ENCODE measurements at regions not wholly inside any gene's neighbourhood (a gene's known extent, or its start where the extent isn't known, plus 50 kb on each side); places are given as distances from the start of the nearest gene placed in this dataset.
"Not testable (repeated sequence)": the region's sequence is repeated elsewhere in the genome, so short reads cannot be mapped to it uniquely, and the experiment has no call there.

DNA sequence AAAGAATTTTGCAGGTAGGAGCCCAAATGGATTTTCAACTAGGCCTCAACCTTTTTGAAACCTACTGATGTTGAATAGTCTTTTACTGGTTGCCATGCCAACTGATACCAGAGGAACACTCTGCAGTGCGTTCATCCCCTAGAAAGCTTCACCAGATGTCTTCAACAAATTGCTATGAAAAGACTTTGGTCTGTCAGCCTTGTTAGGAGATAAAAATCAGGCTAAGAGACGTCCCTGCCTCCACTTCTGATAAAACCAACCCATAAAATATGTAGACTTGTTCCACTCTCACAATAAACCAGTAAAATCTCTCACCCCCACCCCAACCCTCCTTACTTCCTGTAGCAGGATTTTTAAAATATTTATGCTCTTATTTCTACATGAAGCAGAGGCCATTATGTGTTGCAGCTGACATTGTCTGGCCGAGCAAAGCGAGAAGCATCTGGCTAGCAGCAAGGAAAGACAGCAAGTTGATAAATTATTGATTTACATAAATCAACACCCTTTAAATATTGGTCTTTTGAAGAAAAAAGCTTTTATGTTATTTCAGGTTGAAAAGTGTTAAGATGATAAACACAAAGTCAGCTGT lies 428.7 kb downstream of the ISL1 start (continued):
- TF ChIP-seq, protein P1, sequence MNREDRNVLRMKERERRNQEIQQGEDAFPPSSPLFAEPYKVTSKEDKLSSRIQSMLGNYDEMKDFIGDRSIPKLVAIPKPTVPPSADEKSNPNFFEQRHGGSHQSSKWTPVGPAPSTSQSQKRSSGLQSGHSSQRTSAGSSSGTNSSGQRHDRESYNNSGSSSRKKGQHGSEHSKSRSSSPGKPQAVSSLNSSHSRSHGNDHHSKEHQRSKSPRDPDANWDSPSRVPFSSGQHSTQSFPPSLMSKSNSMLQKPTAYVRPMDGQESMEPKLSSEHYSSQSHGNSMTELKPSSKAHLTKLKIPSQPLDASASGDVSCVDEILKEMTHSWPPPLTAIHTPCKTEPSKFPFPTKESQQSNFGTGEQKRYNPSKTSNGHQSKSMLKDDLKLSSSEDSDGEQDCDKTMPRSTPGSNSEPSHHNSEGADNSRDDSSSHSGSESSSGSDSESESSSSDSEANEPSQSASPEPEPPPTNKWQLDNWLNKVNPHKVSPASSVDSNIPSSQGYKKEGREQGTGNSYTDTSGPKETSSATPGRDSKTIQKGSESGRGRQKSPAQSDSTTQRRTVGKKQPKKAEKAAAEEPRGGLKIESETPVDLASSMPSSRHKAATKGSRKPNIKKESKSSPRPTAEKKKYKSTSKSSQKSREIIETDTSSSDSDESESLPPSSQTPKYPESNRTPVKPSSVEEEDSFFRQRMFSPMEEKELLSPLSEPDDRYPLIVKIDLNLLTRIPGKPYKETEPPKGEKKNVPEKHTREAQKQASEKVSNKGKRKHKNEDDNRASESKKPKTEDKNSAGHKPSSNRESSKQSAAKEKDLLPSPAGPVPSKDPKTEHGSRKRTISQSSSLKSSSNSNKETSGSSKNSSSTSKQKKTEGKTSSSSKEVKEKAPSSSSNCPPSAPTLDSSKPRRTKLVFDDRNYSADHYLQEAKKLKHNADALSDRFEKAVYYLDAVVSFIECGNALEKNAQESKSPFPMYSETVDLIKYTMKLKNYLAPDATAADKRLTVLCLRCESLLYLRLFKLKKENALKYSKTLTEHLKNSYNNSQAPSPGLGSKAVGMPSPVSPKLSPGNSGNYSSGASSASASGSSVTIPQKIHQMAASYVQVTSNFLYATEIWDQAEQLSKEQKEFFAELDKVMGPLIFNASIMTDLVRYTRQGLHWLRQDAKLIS (CRISPR knock-in tag; IDR thresholded peaks at IDR 0.05; ENCODE audit: borderline replicate concordance): no peak
- no peak for TF ChIP-seq FOXP4 (CRISPR knock-in tag; IDR thresholded peaks at IDR 0.05)

- H3K9me3 Mint-ChIP-seq; H3K27ac Mint-ChIP-seq; H3K4me3 Mint-ChIP-seq; ATAC-seq; H3K27me3 Mint-ChIP-seq (ENCODE audit: low read depth); POLR2A ChIA-PET; DNase-seq (ENCODE audit: low spot score); H3K36me3 Mint-ChIP-seq: not testable (repeated sequence)
- CTCF ChIA-PET: interaction anchor here (0.6 kb wide), 1 partner anchor 140 kb away, joined by 3 read pairs; no protein-coding TSS in a partner anchor
- peaks cover 14% of the 10 kb centered on the region for H3K4me1 Mint-ChIP-seq
Measured at GRCh38 chr5:51814817-51815216, 431.6 kb downstream of the ISL1 start.

DNA sequence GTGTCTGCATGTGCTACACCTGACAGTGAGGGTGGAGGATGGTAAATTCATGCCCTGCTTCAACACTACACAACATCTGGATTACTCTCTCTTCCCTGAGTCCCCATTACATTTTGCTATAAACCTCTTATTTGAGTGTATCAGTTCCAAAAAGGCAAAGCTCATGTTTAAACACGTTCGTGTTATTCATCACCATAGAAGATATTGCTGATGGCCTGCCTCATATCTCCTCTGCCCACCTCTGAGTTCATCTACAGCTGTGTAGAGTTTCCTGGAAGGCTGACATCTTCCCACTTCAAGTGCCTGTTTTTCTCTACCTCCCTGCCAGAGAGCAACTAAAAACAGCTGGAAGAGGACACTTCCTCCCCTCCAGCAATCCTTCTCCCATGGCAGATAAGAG lies 433.2 kb downstream of the ISL1 start:
- DNase-seq (ENCODE audit: low spot score) (no peak), ATAC-seq (no peak)
- H3K9me3 Mint-ChIP-seq: peaks cover 4% of the 10 kb centered on the region; the same call in 1 of the 2 replicates
- no peak overlapping the region for H3K27ac Mint-ChIP-seq
- CTCF ChIA-PET: no interaction called here
- TF ChIP-seq, protein P2, sequence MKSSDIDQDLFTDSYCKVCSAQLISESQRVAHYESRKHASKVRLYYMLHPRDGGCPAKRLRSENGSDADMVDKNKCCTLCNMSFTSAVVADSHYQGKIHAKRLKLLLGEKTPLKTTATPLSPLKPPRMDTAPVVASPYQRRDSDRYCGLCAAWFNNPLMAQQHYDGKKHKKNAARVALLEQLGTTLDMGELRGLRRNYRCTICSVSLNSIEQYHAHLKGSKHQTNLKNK (CRISPR knock-in tag; IDR thresholded peaks at IDR 0.05): no peak
- POLR2A ChIA-PET: no interaction called here
- H3K4me1 Mint-ChIP-seq: peaks cover 14% of the 10 kb centered on the region
- H3K36me3 Mint-ChIP-seq: no peaks in the 10 kb centered on the region; the same call in 1 of the 2 replicates
- H3K27me3 Mint-ChIP-seq (ENCODE audit: low read depth): no peaks in the 10 kb centered on the region
- H3K4me3 Mint-ChIP-seq: no peak overlapping the region

DNA sequence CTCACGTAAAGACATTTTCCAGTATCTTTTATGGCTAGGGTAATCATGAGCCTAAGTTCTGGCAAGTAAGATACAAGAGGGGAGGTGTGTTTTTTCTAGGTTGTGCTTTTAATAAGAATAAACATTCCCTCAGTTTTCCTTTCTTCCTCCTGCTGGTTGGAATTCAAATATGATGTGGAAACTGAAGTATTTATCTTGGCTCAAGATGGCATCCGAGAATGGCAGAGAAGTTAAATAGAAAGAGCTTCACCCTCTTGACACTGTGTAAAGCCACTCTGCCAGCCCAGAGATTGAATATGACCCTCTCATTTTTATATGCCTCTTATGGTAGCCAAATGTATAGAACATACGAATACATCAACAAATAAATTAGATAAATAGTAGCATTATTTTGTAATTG lies 438.4 kb downstream of the ISL1 start:
- CTCF ChIA-PET: no interaction called here
- H3K4me3 Mint-ChIP-seq: no peak overlapping the region
- ATAC-seq (no peak), DNase-seq (ENCODE audit: low spot score) (no peak)
- TF ChIP-seq OVOL2 (CRISPR knock-in tag; IDR thresholded peaks at IDR 0.05; ENCODE audit: borderline replicate concordance): no peak
- TF ChIP-seq CREB1 (CRISPR knock-in tag; IDR thresholded peaks at IDR 0.05): no peak
- TF ChIP-seq, protein P3, sequence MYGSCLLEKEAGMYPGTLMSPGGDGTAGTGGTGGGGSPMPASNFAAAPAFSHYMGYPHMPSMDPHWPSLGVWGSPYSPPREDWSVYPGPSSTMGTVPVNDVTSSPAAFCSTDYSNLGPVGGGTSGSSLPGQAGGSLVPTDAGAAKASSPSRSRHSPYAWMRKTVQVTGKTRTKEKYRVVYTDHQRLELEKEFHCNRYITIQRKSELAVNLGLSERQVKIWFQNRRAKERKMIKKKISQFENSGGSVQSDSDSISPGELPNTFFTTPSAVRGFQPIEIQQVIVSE (CRISPR knock-in tag; IDR thresholded peaks at IDR 0.05; ENCODE audit: borderline replicate concordance): no peak
- no peaks in the 10 kb centered on the region for H3K27me3 Mint-ChIP-seq (ENCODE audit: low read depth)
- POLR2A ChIA-PET: no interaction called here
- H3K9me3 Mint-ChIP-seq: no peaks in the 10 kb centered on the region
- H3K4me1 Mint-ChIP-seq: peaks cover 5% of the 10 kb centered on the region; the same call in 1 of the 2 replicates
- no peaks in the 10 kb centered on the region for H3K36me3 Mint-ChIP-seq
- H3K27ac Mint-ChIP-seq: no peak overlapping the region

- no peak for DNase-seq (ENCODE audit: low spot score)
- ChIA-PET POLR2A (interaction anchor here (0.6 kb wide), 1 partner anchor 14 kb away, joined by 3 read pairs; no protein-coding TSS in a partner anchor), CTCF (no interaction called here)
- H3K9me3 Mint-ChIP-seq: no peaks in the 10 kb centered on the region
- ATAC-seq: no peak
- no peak overlapping the region for H3K27ac Mint-ChIP-seq
- H3K4me3 Mint-ChIP-seq: no peak overlapping the region
- no peak for TF ChIP-seq ZNF396 (CRISPR knock-in tag; IDR thresholded peaks at IDR 0.05; ENCODE audit: borderline replicate concordance)
- TF ChIP-seq, protein P4, sequence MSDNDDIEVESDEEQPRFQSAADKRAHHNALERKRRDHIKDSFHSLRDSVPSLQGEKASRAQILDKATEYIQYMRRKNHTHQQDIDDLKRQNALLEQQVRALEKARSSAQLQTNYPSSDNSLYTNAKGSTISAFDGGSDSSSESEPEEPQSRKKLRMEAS (CRISPR knock-in tag; IDR thresholded peaks at IDR 0.05): no peak
- TF ChIP-seq JAZF1 (CRISPR knock-in tag; IDR thresholded peaks at IDR 0.05): no peak
- no peaks in the 10 kb centered on the region for H3K36me3 Mint-ChIP-seq
- no peaks in the 10 kb centered on the region for H3K27me3 Mint-ChIP-seq (ENCODE audit: low read depth)
- peaks cover 5% of the 10 kb centered on the region; the same call in 1 of the 2 replicates for H3K4me1 Mint-ChIP-seq
Measured at GRCh38 chr5:51829230-51829629, 446.0 kb downstream of the ISL1 start.

Data from WTC11 (cell line).